CD4-positive, alpha-beta memory T cell (primary cell): ENCODE measurements at regions not wholly inside any gene's neighbourhood (a gene's known extent, or its start where the extent isn't known, plus 50 kb on each side); places are given as distances from the start of the nearest gene placed in this dataset.

ENCODE experiments used
- CTCF ChIA-PET: fragments of 350-600 bp; sonication (Branson Sonifier 250); formaldehyde crosslinking; loops from one replicate; lab custom pipeline; 2021; ENCODE audit warnings: inconsistent platforms; ENCODE audit not compliant: partially characterized antibody; lab: Charles Lee
- POLR2A ChIA-PET: fragments of 350-600 bp; sonication (Branson Sonifier 250); formaldehyde crosslinking; loops from one replicate; lab custom pipeline; 2021; ENCODE audit not compliant: partially characterized antibody; lab: Charles Lee
- DNase-seq, 5 donors: peaks; one replicate each; pipeline versions ENCODE4 v3.0.0 to v3.0.0-alpha.2; 2020 to 2022; ENCODE audit warnings: mixed read lengths in 1 of 5
- H3K27ac ChIP-seq: one replicate; pipeline ENCODE4 v1.7.0; 2013; ENCODE audit warnings: low read depth, low read length
- H3K27me3 ChIP-seq: 2 replicates; pipeline ENCODE4 v1.7.0; 2013; ENCODE audit warnings: mild to moderate bottlenecking, low read length, moderate library complexity; ENCODE audit not compliant: insufficient read depth
- H3K36me3 ChIP-seq: 2 replicates; pipeline ENCODE4 v1.7.0; 2013; ENCODE audit warnings: mild to moderate bottlenecking, low read length, moderate library complexity; ENCODE audit not compliant: insufficient read depth
- H3K4me1 ChIP-seq: 2 replicates; pipeline ENCODE4 v1.7.0; 2013; ENCODE audit warnings: mild to moderate bottlenecking, low read length, moderate library complexity; ENCODE audit not compliant: insufficient read depth
- H3K4me3 ChIP-seq, 2 donors: one replicate each; pipeline ENCODE4 v1.7.0; 2013; ENCODE audit warnings: low read length in 2 of 2, mild to moderate bottlenecking in 1 of 2
- H3K9me3 ChIP-seq, 2 donors: one replicate each; pipeline ENCODE4 v1.7.0; 2013; ENCODE audit warnings: low read length in 2 of 2, control low read depth in 1 of 2; ENCODE audit not compliant: control insufficient read depth in 1 of 2
- H3K27ac Mint-ChIP-seq, 7 donors: one replicate each; pipeline ENCODE4 v1.8.0; 2020 to 2021; ENCODE audit warnings: mixed read lengths in 7 of 7, mild to moderate bottlenecking in 6 of 7, inconsistent platforms in 3 of 7, moderate library complexity in 3 of 7
- H3K27me3 Mint-ChIP-seq, 2 donors: one replicate each; pipeline ENCODE4 v1.8.0; 2020 to 2021; ENCODE audit warnings: mixed read lengths in 2 of 2
- H3K36me3 Mint-ChIP-seq, 2 donors: one replicate each; pipeline ENCODE4 v1.8.0; 2020 to 2021; ENCODE audit warnings: mixed read lengths in 2 of 2, inconsistent platforms in 1 of 2, mild to moderate bottlenecking in 1 of 2
- H3K4me1 Mint-ChIP-seq, 4 donors: one replicate each; pipeline ENCODE4 v1.8.0; 2020 to 2021; ENCODE audit warnings: mixed read lengths in 4 of 4, mild to moderate bottlenecking in 1 of 4
- H3K4me3 Mint-ChIP-seq, 8 donors: one replicate each; pipeline ENCODE4 v1.8.0; 2020 to 2021; ENCODE audit warnings: mixed read lengths in 8 of 8, mild to moderate bottlenecking in 7 of 8, moderate library complexity in 6 of 8, inconsistent platforms in 3 of 8
- H3K9me3 Mint-ChIP-seq, 8 donors: one replicate each; pipeline ENCODE4 v1.8.0; 2020 to 2021; ENCODE audit warnings: mixed read lengths in 8 of 8, mild to moderate bottlenecking in 5 of 8, inconsistent platforms in 3 of 8, moderate library complexity in 1 of 8
- intact Hi-C: fragments of 100-400 bp; cut with micrococcal nuclease; formaldehyde crosslinking; loops from one replicate; pipeline ENCODE4 v1.15.1; 2023

GRCh38 chr12:86496595-86496994 lies 240.4 kb upstream of the MGAT4C start:
- POLR2A ChIA-PET, result no interaction called here

DNA sequence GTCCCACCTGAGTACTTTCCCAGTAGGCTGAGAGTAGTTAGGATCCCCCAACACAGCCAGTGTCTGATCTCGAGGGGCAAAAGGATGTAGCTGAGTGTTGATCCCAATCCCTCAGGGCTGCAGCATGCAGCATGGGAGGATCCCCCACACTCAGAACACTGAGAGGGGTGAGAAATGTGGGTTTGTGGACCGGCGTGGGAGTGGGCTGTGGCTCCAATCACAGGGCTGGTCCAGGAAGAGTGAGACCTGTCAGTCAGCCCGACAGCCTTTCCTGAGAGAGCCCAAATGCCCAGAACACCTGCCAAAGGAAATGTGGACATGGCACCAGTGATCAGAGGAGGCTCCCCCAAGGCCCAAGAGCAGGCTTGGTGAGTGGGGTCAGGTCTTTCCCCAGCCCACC lies 228.3 kb upstream of the MGAT4C start:
- CTCF ChIA-PET, result no interaction called here
- Mint-ChIP-seq H3K27ac (no peak overlapping the region), H3K4me1 (no peaks in the 10 kb centered on the region), H3K27me3 (no peaks in the 10 kb centered on the region), H3K9me3 (peaks cover 0 to 19% (median 5%) of the 10 kb centered on the region in 8 donors), H3K4me3 (no peak overlapping the region), H3K36me3 (no peaks in the 10 kb centered on the region)
- POLR2A ChIA-PET, result no interaction called here
- no peaks in the 10 kb centered on the region for H3K36me3 ChIP-seq
- intact Hi-C loops, result no loop called here
- no peaks in the 10 kb centered on the region for H3K4me1 ChIP-seq
- H3K9me3 ChIP-seq, result no peaks in the 10 kb centered on the region
- H3K27ac ChIP-seq, result no peak overlapping the region
- DNase-seq, result no peak
- no peaks in the 10 kb centered on the region for H3K27me3 ChIP-seq
- no peak overlapping the region for H3K4me3 ChIP-seq

More at GRCh38 chr12:86496595-86496994, 240.4 kb upstream of the MGAT4C start:
- H3K4me3 Mint-ChIP-seq, result no peak overlapping the region
- intact Hi-C loops, result no loop called here
- H3K27ac Mint-ChIP-seq, result no peak overlapping the region
- H3K27me3 Mint-ChIP-seq, result no peaks in the 10 kb centered on the region
- no peak overlapping the region for H3K4me3 ChIP-seq
- no peaks in the 10 kb centered on the region for H3K4me1 ChIP-seq
- no peaks in the 10 kb centered on the region for H3K27me3 ChIP-seq
- H3K9me3 ChIP-seq, result no peaks in the 10 kb centered on the region
- H3K36me3 ChIP-seq, result no peaks in the 10 kb centered on the region
- H3K4me1 Mint-ChIP-seq, result no peaks in the 10 kb centered on the region
- no peak for DNase-seq
- no peak overlapping the region for H3K27ac ChIP-seq
- no peaks in the 10 kb centered on the region for H3K36me3 Mint-ChIP-seq
- peaks cover 0 to 2% (median 0%) of the 10 kb centered on the region in 8 donors for H3K9me3 Mint-ChIP-seq
- CTCF ChIA-PET, result no interaction called here

GRCh38 chr12:86473231-86473630 lies 217.0 kb upstream of the MGAT4C start:
- no peaks in the 10 kb centered on the region for H3K36me3 Mint-ChIP-seq
- H3K4me3 ChIP-seq, result no peak overlapping the region
- H3K27ac ChIP-seq, result no peak overlapping the region
- H3K4me3 Mint-ChIP-seq, result no peak overlapping the region
- H3K27me3 ChIP-seq, result no peaks in the 10 kb centered on the region
- H3K27ac Mint-ChIP-seq, result no peak overlapping the region
- intact Hi-C loops, result no loop called here
- CTCF ChIA-PET, result no interaction called here
- H3K36me3 ChIP-seq, result no peaks in the 10 kb centered on the region
- no peaks in the 10 kb centered on the region for H3K27me3 Mint-ChIP-seq
- H3K9me3 ChIP-seq, result no peaks in the 10 kb centered on the region
- H3K4me1 ChIP-seq, result no peaks in the 10 kb centered on the region
- DNase-seq, result no peak
- peaks cover 0 to 16% (median 6%) of the 10 kb centered on the region in 8 donors for H3K9me3 Mint-ChIP-seq
- POLR2A ChIA-PET, result no interaction called here
- H3K4me1 Mint-ChIP-seq, result no peaks in the 10 kb centered on the region

- Mint-ChIP-seq H3K27ac (no peak overlapping the region), H3K4me1 (no peaks in the 10 kb centered on the region), H3K27me3 (no peaks in the 10 kb centered on the region), H3K4me3 (no peak overlapping the region), H3K36me3 (no peaks in the 10 kb centered on the region), H3K9me3 (peaks cover 0 to 2% (median 0%) of the 10 kb centered on the region in 8 donors)
- ChIA-PET POLR2A (no interaction called here), CTCF (no interaction called here)
- H3K9me3 ChIP-seq, result no peaks in the 10 kb centered on the region
- no peak overlapping the region for H3K4me3 ChIP-seq
- H3K27ac ChIP-seq, result no peak overlapping the region
- no peaks in the 10 kb centered on the region for H3K36me3 ChIP-seq
- no peak for DNase-seq
- no peaks in the 10 kb centered on the region for H3K27me3 ChIP-seq
- H3K4me1 ChIP-seq, result no peaks in the 10 kb centered on the region
- intact Hi-C loops, result no loop called here
Observed at GRCh38 chr12:86456776-86457175, 200.6 kb upstream of the MGAT4C start.

DNA sequence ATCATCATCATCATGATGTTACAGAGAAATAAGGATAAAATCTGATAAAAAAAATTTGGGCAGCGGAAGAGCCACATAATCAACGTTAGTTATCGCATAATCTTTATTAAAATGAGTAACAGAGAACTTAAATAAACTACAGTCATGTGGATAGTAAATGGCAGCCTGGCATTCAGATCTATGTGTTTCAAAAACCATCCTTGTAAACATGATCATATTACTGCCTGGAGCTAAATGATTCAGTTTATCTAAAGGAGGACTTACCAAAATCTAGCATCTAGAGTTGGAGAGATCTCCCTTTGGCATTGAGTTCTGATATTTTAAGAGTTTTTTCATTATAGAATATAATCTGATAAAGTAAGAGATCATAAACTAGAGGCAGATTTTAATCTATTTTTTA lies 200.1 kb upstream of the MGAT4C start:
- intact Hi-C loops, result no loop called here
- Mint-ChIP-seq H3K36me3 (no peaks in the 10 kb centered on the region), H3K4me3 (no peak overlapping the region), H3K27me3 (no peaks in the 10 kb centered on the region), H3K9me3 (peaks cover 0 to 2% (median 0%) of the 10 kb centered on the region in 8 donors), H3K4me1 (no peaks in the 10 kb centered on the region), H3K27ac (no peak overlapping the region)
- ChIA-PET CTCF (no interaction called here), POLR2A (no interaction called here)
- Histone ChIP-seq H3K27ac (no peak overlapping the region), H3K4me3 (no peak overlapping the region), H3K9me3 (no peaks in the 10 kb centered on the region), H3K4me1 (no peaks in the 10 kb centered on the region), H3K36me3 (no peaks in the 10 kb centered on the region), H3K27me3 (no peaks in the 10 kb centered on the region)
- no peak for DNase-seq

- POLR2A ChIA-PET, result no interaction called here
- peaks cover 0 to 15% (median 5%) of the 10 kb centered on the region in 8 donors for H3K9me3 Mint-ChIP-seq
- no peak overlapping the region for H3K27ac ChIP-seq
- H3K36me3 Mint-ChIP-seq, result no peaks in the 10 kb centered on the region
- CTCF ChIA-PET, result no interaction called here
- H3K4me1 ChIP-seq, result no peaks in the 10 kb centered on the region
- no peak overlapping the region for H3K4me3 ChIP-seq
- H3K27me3 ChIP-seq, result no peaks in the 10 kb centered on the region
- H3K4me3 Mint-ChIP-seq, result no peak overlapping the region
- DNase-seq, result no peak
- intact Hi-C loops, result no loop called here
- no peaks in the 10 kb centered on the region for H3K36me3 ChIP-seq
- H3K27me3 Mint-ChIP-seq, result no peaks in the 10 kb centered on the region
- no peak overlapping the region for H3K27ac Mint-ChIP-seq
- no peaks in the 10 kb centered on the region for H3K9me3 ChIP-seq
- H3K4me1 Mint-ChIP-seq, result no peaks in the 10 kb centered on the region
Observed at GRCh38 chr12:86445356-86445755, 189.2 kb upstream of the MGAT4C start.

- H3K27me3 Mint-ChIP-seq, result no peaks in the 10 kb centered on the region
Observed at GRCh38 chr12:86435053-86435452, 178.9 kb upstream of the MGAT4C start.

GRCh38 chr12:86429824-86430223 lies 173.6 kb upstream of the MGAT4C start:
- H3K27ac Mint-ChIP-seq, result no peak overlapping the region
- no peaks in the 10 kb centered on the region for H3K36me3 ChIP-seq
- H3K27me3 Mint-ChIP-seq, result no peaks in the 10 kb centered on the region
- intact Hi-C loops, result no loop called here
- DNase-seq, result no peak
- H3K36me3 Mint-ChIP-seq, result no peaks in the 10 kb centered on the region
- H3K9me3 ChIP-seq, result no peaks in the 10 kb centered on the region
- H3K4me3 ChIP-seq, result no peak overlapping the region
- H3K9me3 Mint-ChIP-seq, result peaks cover 5 to 34% (median 21%) of the 10 kb centered on the region in 8 donors
- no peak overlapping the region for H3K27ac ChIP-seq
- no peaks in the 10 kb centered on the region for H3K4me1 ChIP-seq
- no peaks in the 10 kb centered on the region for H3K4me1 Mint-ChIP-seq
- no peak overlapping the region for H3K4me3 Mint-ChIP-seq
- ChIA-PET POLR2A (no interaction called here), CTCF (no interaction called here)
- H3K27me3 ChIP-seq, result no peaks in the 10 kb centered on the region

More at GRCh38 chr12:86435053-86435452, 178.9 kb upstream of the MGAT4C start:
- H3K27ac ChIP-seq, result no peak overlapping the region
- H3K27me3 ChIP-seq, result no peaks in the 10 kb centered on the region
- no peak overlapping the region for H3K4me3 ChIP-seq
- Mint-ChIP-seq H3K36me3 (no peaks in the 10 kb centered on the region), H3K27ac (no peak overlapping the region), H3K4me1 (no peaks in the 10 kb centered on the region), H3K9me3 (peaks cover 2 to 27% (median 13%) of the 10 kb centered on the region in 8 donors), H3K4me3 (no peak overlapping the region)
- no peak for DNase-seq
- H3K9me3 ChIP-seq, result no peaks in the 10 kb centered on the region
- intact Hi-C loops, result no loop called here
- H3K36me3 ChIP-seq, result no peaks in the 10 kb centered on the region
- ChIA-PET CTCF (no interaction called here), POLR2A (no interaction called here)
- no peaks in the 10 kb centered on the region for H3K4me1 ChIP-seq
